GM12865 (cell line): ENCODE measurements at regions not wholly inside any gene's neighbourhood (a gene's known extent, or its start where the extent isn't known, plus 50 kb on each side); places are given as distances from the start of the nearest gene placed in this dataset.

Experiments
- DNase-seq: peaks from one replicate; pipeline ENCODE4 v3.0.0; 2010; ENCODE audit warnings: low read depth
- H3K4me3 ChIP-seq: 2 replicates; pipeline ENCODE4 v1.5.1; 2011; ENCODE audit warnings: mild to moderate bottlenecking, low read depth, low read length, control low read depth
- TF ChIP-seq, protein P1 (sequence below): IDR thresholded peaks from 2 replicates; pipeline ENCODE4 v1.5.1; 2011; ENCODE audit warnings: low read length, control low read depth, low read depth, inconsistent platforms; ENCODE audit not compliant: insufficient read depth; ENCODE audit errors: missing control alignments

DNA sequence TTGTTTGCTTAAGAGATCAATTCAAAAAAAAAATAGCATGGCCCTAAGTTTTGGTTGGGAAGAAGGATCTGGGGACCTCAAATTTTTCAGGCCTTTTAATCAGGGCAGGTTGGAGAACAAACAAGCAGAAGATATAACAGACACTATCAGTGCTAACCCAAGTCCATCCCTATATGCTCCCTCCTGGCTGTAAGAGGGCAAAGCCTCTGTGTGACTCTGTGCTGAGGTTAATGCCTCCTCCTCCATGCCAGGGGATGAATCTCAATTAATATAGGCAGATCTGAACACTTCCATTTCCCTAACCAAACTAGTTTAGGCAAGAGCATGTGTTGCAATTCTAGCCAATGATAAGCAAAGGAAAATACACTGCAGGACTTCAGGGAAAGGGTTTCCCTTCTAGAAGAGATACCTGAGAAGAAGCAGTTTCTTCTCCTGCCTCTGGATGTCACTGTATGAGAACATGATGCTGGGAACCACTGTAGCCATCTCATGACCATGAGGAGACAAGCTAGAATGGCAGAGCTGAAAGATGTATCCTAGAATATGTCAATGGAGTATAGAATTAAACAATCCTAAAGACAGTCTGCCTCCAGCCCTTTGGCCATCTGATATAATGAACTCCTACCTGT, 76.0 kb downstream of the CHD9NB start:
- peak; percentile 44 for DNase-seq
- H3K4me3 ChIP-seq = no peak overlapping the region
- TF ChIP-seq, protein P1, sequence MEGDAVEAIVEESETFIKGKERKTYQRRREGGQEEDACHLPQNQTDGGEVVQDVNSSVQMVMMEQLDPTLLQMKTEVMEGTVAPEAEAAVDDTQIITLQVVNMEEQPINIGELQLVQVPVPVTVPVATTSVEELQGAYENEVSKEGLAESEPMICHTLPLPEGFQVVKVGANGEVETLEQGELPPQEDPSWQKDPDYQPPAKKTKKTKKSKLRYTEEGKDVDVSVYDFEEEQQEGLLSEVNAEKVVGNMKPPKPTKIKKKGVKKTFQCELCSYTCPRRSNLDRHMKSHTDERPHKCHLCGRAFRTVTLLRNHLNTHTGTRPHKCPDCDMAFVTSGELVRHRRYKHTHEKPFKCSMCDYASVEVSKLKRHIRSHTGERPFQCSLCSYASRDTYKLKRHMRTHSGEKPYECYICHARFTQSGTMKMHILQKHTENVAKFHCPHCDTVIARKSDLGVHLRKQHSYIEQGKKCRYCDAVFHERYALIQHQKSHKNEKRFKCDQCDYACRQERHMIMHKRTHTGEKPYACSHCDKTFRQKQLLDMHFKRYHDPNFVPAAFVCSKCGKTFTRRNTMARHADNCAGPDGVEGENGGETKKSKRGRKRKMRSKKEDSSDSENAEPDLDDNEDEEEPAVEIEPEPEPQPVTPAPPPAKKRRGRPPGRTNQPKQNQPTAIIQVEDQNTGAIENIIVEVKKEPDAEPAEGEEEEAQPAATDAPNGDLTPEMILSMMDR = peak; percentile 39

DNA sequence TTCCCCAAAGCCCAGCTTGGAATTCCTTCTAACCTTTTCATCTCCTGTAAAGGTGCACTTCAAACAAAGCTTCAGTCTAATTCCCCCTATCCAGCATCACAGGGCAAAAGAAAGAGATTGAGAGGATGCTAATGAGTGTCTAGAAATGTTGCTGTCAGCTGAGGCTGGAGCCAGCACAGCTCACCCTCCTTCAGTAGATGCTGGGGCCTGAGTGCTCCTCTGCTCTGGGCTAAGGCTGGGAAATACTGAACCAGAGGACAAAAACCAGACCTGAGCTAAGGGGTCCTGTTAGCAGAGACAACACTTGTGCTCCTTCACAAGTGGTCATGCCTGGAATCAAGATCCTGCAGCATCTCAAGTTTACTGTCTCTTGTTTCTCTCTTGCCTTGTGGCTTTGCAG, 85.0 kb downstream of the CHD9NB start:
- DNase-seq = no peak
- no peak overlapping the region for H3K4me3 ChIP-seq
- TF ChIP-seq, protein P1 = no peak

DNA sequence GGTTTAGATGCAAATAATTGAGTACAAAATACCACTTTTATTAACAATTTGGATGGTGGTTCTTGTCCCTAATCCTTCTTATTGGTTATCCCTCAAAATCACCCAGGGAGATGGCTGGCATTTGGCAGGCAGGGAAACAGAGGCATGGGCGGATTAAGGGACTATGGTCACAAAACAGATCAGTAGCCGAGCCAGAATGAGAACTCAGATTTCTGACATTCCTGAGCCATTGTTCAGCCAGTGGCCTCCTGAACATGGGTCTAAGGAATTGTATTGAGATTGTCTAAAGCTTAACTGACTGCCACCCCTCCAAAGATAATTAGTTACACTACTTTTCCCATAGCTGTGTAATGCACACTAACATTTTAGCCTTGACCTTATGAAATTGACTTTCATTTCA, 88.4 kb downstream of the CHD9NB start:
- no peak overlapping the region for H3K4me3 ChIP-seq
- TF ChIP-seq, protein P1 = no peak
- no peak for DNase-seq

DNA sequence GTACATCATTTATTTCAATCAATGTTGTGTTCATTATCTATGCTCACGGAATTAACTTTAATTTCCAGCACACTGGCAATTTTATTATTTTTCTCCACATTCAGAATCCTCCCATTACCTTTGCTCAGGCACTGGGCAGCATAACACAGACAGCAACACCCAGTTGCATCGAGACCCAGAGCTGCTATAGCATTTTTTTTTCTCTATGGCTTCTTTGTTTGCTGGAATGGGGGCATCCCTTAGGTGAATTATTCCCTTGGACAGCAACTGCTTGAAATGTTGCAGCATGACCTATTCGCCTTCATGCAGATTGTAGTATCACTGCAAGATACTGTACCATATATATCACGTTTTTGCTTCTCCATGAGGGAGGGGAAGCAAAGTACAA, 88.8 kb downstream of the CHD9NB start:
- no peak for DNase-seq
- no peak overlapping the region for H3K4me3 ChIP-seq
- TF ChIP-seq, protein P1 = no peak

DNA sequence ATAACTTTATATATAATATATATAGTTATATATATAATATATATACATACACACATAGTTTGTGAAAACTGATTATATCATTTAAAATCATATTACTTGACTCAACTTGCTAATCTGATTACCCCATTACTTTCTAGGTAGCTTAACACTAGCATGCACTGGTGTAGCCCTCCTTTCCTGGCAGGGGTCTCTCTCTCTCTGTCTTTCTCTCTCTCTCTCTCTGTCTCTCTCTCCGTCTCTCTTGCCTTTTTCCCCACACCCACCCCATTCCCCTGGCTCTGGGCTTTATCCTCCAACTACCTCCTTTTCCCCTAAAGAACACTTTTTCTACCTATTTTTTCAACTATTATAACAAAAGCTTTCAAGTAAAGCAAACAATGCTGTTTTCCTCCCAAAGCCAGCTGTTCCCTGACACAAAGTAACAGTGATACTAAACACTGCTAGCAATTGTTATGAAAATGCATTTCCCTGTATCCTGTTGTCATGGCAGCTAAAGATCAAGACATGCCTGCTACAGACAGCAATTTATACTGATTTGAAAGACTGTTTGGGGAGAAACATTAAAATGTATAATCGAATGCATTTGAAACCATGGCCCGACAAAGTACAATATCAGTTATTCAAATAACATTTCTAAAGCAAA, 89.4 kb downstream of the CHD9NB start:
- H3K4me3 ChIP-seq = no peak overlapping the region
- TF ChIP-seq, protein P1 = no peak
- no peak for DNase-seq

DNA sequence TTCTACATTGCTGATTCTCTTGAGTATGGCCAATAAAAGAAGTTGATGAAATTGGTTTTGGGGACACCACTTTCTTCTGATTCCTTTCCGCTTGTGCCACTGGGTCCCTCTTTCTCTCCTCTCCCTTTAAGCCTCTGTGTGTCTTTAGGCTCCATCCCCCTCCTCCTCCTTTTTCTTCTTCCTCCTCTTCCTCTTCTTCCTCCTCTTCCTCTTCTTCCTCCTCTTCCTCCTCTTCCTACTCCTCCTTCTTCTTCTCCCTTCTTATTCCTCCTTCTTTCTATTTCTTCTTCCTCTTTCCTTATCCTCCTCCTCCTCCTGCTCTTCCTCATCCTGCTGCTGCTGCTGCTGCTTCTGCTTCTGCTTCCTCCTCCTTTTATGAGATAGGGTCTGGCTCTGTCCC, 93.7 kb downstream of the CHD9NB start:
- no peak overlapping the region for H3K4me3 ChIP-seq
- TF ChIP-seq, protein P1 = no peak
- DNase-seq = no peak

DNA sequence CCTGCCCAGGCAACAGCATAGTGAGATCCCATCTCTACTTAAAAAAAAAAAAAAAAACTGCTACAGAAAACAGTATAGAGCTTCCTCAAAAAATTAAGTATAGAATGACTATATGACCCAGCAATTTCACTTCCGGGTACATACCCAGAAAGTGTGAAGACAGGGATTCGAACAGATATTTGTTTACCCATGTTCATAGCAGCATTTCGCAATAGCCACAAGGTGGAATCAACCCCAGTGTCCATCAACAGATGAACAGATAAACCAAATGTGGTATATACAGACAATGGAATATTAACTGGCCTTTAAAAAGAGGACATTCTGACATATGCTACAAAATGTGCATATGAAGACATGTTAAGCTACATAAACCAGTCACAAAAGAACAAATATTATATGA, 95.5 kb downstream of the CHD9NB start:
- no peak for DNase-seq

More for the DNA sequence above, 95.5 kb downstream of the CHD9NB start:
- TF ChIP-seq, protein P1 = no peak
- H3K4me3 ChIP-seq = no peak overlapping the region
